HG03565 (cell line): ENCODE measurements at regions not wholly inside any gene's neighbourhood (a gene's known extent, or its start where the extent isn't known, plus 50 kb on each side); places are given as distances from the start of the nearest gene placed in this dataset.
"Not testable (repeated sequence)": the region's sequence is repeated elsewhere in the genome, so short reads cannot be mapped to it uniquely, and the experiment has no call there.

Source experiments
- ATAC-seq: cut with Tn5 transposase; IDR thresholded peaks from one replicate; pipeline ENCODE4 v1.9.1; 2021; ENCODE audit warnings: mild to moderate bottlenecking, moderate library complexity; ENCODE audit not compliant: unreplicated experiment

- no peak for ATAC-seq
Measured at GRCh38 chr4:120215350-120215749, 148.7 kb upstream of the MAD2L1 start.

DNA sequence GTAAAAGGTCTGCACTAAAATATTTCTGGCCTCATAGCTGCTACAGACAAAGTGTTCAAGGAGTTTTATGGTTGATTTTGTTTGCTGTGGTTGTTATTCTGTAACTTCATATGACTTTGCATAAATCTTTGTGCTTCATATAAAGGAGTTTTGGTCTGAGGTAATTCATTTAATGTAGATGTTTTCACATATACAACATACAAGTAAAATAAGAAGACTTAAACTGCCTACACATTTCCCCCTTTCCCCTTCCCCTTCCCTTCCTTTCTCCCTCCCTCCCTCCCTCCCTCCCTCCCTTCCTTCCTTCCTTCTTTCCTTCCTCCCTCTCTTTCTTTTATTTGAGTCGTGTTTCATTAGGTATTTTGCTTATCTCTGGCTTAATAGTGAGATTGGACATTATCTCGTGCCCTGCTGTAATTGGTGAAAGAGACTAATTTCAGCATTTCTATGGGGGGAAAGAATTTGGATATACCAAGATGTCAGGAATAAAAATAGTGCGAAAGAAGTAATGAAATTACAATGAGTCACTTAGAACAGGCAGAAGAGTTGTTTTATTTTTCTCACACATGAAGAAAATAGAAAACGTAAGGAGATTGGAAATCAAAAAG is 144.9 kb upstream of the MAD2L1 start:
- ATAC-seq, result no peak

DNA sequence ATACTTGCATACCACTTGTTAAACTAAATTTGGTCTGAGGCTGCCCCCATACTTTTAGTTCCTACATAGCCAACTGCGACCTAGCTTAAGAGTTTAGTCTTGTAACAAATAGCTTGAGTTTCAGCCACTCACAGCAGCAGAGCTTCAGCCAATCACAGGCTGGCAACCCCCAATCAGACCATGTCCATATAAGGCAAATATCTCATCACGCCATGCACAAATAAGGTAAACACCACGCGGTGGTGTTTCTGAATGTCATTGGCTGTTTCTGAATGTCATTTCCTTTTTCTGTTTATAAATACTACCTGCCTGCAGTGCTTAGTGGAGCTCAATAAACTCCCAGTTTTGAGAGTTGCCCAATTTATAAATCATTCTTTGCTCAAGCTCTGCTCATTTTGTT is 143.1 kb upstream of the MAD2L1 start:
- no peak for ATAC-seq

DNA sequence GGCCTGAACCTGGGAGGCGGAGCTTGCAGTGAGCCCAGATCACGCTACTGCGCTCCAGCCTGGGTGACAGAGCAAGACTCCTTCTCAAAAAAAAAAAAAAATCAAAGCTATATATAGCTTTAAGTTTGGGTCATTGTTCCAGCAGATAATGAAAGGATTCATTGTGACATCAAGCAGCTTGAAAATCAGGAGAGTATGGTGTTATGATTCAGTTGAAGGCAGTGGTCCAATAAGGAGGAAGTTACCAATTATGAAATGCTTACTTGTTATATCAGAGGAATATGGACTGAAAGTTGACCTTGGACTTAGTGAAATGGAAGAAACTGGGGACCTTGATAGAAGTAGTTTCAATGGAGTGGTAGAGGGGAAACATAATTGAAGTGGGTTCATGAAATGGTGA is 140.4 kb upstream of the MAD2L1 start:
- ATAC-seq, result no peak

GRCh38 chr4:120202222-120202621 is 135.6 kb upstream of the MAD2L1 start:
- no peak for ATAC-seq

- not testable (repeated sequence) for ATAC-seq
Measured at GRCh38 chr4:120200573-120201110, 134.0 kb upstream of the MAD2L1 start.

DNA sequence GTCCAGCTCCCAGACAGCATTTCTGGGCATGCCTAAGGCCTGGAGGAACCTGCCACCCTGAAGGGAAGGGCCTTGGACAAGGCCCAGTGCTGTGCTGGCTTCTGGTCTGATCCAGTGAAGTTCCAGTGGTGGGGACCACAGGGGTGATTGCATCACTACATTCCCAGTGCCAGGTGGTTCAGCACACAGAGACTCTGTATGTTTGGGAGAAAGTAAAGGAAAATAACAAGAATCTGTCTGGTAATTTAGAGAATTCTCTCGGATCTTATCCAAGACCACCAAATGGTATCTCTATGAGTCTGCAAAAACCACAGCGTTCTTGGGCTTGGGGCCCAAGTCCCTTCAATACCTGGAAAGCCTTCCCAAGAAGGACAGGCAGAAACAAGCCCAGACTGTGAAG is 131.8 kb upstream of the MAD2L1 start:
- ATAC-seq, result no peak

- ATAC-seq, result no peak
Measured at GRCh38 chr4:120177603-120178002, 111.0 kb upstream of the MAD2L1 start.

DNA sequence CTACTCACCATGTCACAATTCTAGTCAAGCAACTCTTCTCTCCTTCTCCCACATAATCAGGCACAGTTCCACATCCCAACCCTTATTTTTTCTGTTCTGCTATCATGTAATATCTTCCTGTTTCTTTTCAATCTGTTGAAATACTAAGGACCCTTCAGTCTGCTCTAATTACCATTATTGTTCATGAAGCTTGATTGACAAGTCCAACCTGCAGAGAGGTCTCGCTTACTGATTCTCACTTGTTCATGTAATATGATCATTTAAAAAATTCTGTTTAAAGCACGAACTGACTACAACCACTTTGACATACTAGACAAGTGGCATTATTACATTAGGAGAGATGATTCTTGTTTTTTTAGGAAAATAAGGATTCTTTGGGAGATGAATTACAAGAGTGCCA is 108.6 kb upstream of the MAD2L1 start:
- ATAC-seq, result no peak

- ATAC-seq, result no peak
Measured at GRCh38 chr4:120163895-120164294, 97.2 kb upstream of the MAD2L1 start.

DNA sequence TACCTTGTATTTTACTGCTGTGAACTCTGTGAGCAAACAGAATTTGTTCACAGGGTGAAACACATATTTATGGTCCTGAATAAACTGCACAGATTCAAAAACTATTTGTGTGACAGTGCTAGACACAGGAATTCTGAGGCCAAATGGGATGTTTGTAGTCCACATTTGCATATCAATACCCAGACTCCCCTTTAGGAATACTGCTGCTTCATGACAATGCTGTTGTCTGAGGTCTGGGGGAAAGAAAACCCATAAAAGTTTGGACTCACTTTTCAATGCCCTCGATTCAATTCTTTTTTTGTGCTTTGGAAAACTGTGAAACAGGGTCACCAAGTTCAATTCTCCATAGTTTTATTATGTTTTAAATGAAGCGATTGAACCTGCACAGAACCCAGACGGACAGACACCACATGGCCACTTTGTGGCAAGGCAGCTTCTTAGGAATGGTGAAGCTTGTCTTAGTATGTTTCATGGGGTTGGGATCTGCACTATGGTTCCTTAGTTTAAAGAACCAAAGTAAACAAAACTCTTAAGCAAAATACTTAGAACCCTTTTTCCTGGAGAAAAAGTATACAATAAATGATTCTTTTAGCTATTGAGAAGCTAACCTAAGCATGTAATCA is 92.3 kb upstream of the MAD2L1 start:
- ATAC-seq, result no peak

- no peak for ATAC-seq
Measured at GRCh38 chr4:120158046-120158445, 91.4 kb upstream of the MAD2L1 start.

DNA sequence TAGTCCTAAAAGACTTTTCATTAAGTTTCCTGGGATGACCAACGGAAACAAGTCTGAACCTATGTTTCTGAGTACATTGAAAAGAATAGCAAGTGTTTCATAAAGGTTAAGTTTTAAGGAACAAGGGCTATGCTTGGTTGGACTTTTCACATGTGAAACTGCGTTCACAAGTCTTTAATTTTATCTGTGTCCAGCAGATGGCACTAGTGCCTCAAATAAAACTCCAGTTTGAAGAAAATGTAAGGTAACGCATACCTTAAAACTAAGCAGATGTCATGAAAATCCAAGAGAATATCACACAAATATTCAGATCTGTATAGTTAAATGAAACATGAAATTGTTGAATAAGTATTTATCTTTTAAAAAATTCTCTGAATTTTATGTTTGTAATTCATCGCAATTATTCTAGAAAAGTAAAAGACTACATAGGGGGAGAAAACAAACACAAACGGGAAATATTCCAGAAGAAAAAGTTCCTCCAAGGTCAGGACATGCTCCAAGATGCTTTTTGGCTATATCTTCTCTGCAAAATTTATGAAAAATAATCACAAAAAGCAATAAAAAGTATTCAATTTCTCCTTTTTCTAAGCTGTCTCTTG is 89.6 kb upstream of the MAD2L1 start:
- ATAC-seq, result peak; percentile 84

GRCh38 chr4:120155287-120155686 is 88.6 kb upstream of the MAD2L1 start:
- ATAC-seq, result no peak

DNA sequence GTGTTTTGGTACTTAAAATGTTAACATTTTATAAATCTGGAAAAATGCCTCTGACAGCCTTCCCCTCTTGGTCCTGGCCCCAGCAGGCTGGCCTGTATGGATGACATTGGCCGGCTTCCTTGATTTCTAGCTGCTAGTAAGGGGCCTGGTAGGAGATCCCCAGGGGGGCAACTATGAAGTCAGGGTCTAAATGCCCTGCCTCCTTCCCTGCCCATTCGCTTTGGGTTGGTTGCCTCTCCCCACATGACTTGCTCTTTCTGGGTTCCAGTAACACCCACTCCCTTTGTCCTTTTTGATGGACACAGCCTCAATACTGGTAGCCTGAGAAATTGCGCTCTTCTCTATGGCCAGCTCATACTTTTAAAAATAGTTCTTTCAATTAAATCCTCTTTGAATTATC is 78.0 kb upstream of the MAD2L1 start:
- ATAC-seq, result no peak

DNA sequence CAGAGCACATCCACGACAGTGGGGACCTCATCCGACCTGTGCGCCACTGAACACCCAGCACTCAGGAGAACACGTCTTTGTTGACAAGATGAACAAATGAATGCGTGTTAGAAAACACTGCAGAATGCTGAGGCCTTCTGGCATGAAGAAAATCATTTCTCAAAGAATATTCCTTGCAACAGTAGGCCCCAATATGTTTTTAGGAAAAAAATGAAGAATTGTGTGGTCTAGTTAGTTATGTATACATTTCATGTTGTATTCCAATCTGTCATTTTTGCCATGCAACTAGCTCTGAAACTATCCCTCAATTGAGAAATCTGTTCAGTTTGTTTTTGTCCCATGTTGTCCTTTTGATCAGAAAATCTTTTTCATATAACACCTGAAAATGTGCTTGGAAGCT is 77.4 kb upstream of the MAD2L1 start:
- no peak for ATAC-seq

DNA sequence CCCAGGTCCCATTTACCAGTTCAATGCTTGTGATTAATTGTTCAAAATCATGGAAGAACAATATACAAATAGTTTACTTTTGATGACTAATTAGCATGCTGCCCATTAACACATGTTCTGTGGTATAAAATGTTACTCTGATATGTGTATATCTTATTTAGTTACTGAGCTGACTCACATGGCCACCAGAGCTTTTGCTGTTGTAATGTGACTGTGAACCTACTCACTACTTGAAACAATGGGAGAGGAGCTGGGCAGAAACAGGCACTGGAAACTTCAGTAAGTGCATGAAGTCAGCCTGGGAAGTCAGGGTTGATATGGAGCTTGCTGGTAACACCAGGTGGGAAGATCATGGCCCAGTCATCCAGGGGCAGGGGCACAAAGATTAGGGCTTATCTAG is 72.7 kb upstream of the MAD2L1 start:
- ATAC-seq, result no peak

DNA sequence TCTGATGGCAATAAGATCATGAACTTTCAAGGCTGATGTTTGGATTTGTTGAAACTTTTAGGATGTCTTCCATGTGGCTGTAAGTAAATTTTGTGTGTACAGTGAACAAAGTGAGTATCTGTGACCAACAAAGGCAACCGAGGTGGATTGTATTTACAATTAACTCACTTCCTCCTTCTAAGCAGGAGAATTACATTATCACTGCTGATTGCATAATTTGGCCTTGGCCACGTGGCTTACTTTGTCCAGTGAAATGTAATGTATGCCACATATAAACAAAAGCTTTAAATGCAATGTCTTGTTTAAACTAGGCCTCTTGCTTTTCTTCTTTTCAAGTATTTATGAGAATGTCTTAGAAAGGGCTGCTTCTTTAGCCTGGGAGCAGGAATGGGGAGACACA is 66.3 kb upstream of the MAD2L1 start:
- no peak for ATAC-seq

DNA sequence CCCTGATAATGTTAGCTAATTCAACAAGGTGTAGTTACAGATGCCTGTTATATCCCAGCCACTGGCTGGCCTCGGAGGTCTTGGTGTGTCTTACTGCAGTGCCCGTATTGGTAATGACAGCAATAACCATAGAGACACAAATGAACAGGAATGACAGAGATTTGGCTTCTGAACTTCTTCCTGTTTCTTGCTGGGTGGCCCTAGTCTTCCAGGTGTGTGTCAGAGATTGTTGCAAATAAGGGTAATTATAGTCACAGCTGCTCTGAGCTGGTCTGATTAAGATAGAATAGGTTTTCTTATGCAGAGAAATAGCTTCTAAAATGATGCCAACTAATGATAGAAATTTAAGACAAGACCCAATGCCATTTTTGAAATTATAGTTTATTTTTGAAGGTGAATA is 64.1 kb upstream of the MAD2L1 start:
- ATAC-seq, result no peak
